B cell (primary cell): ENCODE measurements at regions not wholly inside any gene's neighbourhood (a gene's known extent, or its start where the extent isn't known, plus 50 kb on each side); places are given as distances from the start of the nearest gene placed in this dataset.

Experiments used
- ATAC-seq: fragments of 200-7000 bp; cut with Tn5 transposase; one replicate; pipeline ENCODE4 v1.10.0; 2021; ENCODE audit warnings: low read depth, mild to moderate bottlenecking, moderate number of reproducible peaks, moderate library complexity
- CTCF ChIA-PET: fragments of 350-600 bp; sonication (Branson Sonifier 250); formaldehyde crosslinking; loops from one replicate; lab custom pipeline; 2021; ENCODE audit warnings: antibody characterized with exemption, inconsistent platforms; lab: Charles Lee
- POLR2A ChIA-PET: fragments of 350-600 bp; sonication (Branson Sonifier 250); formaldehyde crosslinking; loops from one replicate; lab custom pipeline; 2021; ENCODE audit warnings: antibody characterized with exemption; lab: Charles Lee
- DNase-seq: peaks from one replicate; pipeline ENCODE4 v3.0.0; 2013
- H2AFZ ChIP-seq: 2 replicates; pipeline ENCODE4 v1.6.1; 2012; ENCODE audit warnings: mild to moderate bottlenecking, low read depth, low read length; ENCODE audit not compliant: insufficient read depth, poor library complexity, severe bottlenecking
- H3K27ac ChIP-seq, 2 donors: 1 replicate in 1 of 2; 2 replicates in 1 of 2; pipeline ENCODE4 v1.5.1; 2012 to 2013; ENCODE audit warnings: low read length in 2 of 2, mild to moderate bottlenecking in 2 of 2, moderate library complexity in 1 of 2
- H3K27me3 ChIP-seq, 4 experiments: fragments of 200-600 bp in 1 of 4; sonication (generic) in 1 of 4; replicated peaks in 1 of 4; 1 replicate in 2 of 4; 2 replicates in 2 of 4; pipeline versions ENCODE4 v1.6.1 to v1.7.0; 2013 to 2016; ENCODE audit warnings: low read length in 3 of 4, mild to moderate bottlenecking in 2 of 4, mixed read lengths in 1 of 4, moderate library complexity in 1 of 4; ENCODE audit not compliant: insufficient read depth in 4 of 4, control insufficient read depth in 3 of 4; ENCODE audit errors: control extremely low read depth in 1 of 4
- H3K36me3 ChIP-seq, 2 experiments: replicated peaks in 1 of 2; 1 replicate in 1 of 2; 2 replicates in 1 of 2; pipeline versions ENCODE4 v1.6.1 to v1.7.1; 2013; ENCODE audit warnings: low read length in 1 of 2; ENCODE audit not compliant: insufficient read depth in 2 of 2, control insufficient read depth in 1 of 2; ENCODE audit errors: control extremely low read depth in 1 of 2, extremely low read depth in 1 of 2
- H3K4me1 ChIP-seq, 2 donors: fragments of 200-600 bp in 1 of 2; sonication (generic) in 1 of 2; 1 replicate in 1 of 2; 2 replicates in 1 of 2; pipeline versions ENCODE4 v1.5.1 to v1.6.1; 2013 to 2017; ENCODE audit warnings: low read length in 2 of 2; ENCODE audit not compliant: control insufficient read depth in 2 of 2, insufficient read depth in 2 of 2
- H3K4me2 ChIP-seq: replicated peaks from 2 replicates; pipeline ENCODE3; 2012; ENCODE audit warnings: mild to moderate bottlenecking, low read depth, low read length; ENCODE audit not compliant: poor library complexity, severe bottlenecking
- H3K4me3 ChIP-seq, 5 experiments: fragments of 200-600 bp in 1 of 5; sonication (generic) in 1 of 5; 1 replicate in 3 of 5; 2 replicates in 2 of 5; pipeline versions ENCODE4 v1.5.1 to v1.7.0; 2011 to 2016; ENCODE audit warnings: low read length in 4 of 5, mild to moderate bottlenecking in 4 of 5, low read depth in 2 of 5, control low read depth in 1 of 5, moderate library complexity in 1 of 5; ENCODE audit not compliant: insufficient read depth in 1 of 5; ENCODE audit errors: control extremely low read depth in 1 of 5, extremely low read depth in 1 of 5
- H3K79me2 ChIP-seq: fragments of 200-600 bp; sonication (generic); one replicate; pipeline ENCODE4 v1.6.0; 2016; ENCODE audit warnings: low read length; ENCODE audit not compliant: control insufficient read depth, insufficient read depth
- H3K9ac ChIP-seq: fragments of 200-600 bp; sonication (generic); 2 replicates; pipeline ENCODE4 v1.6.1; 2017; ENCODE audit warnings: mild to moderate bottlenecking, low read length, moderate library complexity
- H3K9me3 ChIP-seq, 3 donors: one replicate each; pipeline versions ENCODE4 v1.6.1 to v1.7.1; 2013; ENCODE audit warnings: low read length in 2 of 3; ENCODE audit not compliant: control insufficient read depth in 2 of 3, insufficient read depth in 1 of 3; ENCODE audit errors: control extremely low read depth in 1 of 3
- H4K20me1 ChIP-seq: 2 replicates; pipeline ENCODE4 v1.6.0; 2012; ENCODE audit warnings: mild to moderate bottlenecking, low read length; ENCODE audit not compliant: insufficient read depth, control insufficient read depth, poor library complexity, severe bottlenecking
- H3K27ac Mint-ChIP-seq: one replicate; pipeline ENCODE4 v1.8.0; 2021; ENCODE audit warnings: mixed read lengths
- H3K27me3 Mint-ChIP-seq: one replicate; pipeline ENCODE4 v1.8.0; 2021; ENCODE audit warnings: mixed read lengths
- H3K4me1 Mint-ChIP-seq: one replicate; pipeline ENCODE4 v1.8.0; 2021; ENCODE audit warnings: mixed read lengths
- H3K4me3 Mint-ChIP-seq: one replicate; pipeline ENCODE4 v1.8.0; 2021; ENCODE audit warnings: mixed read lengths
- H3K9me3 Mint-ChIP-seq: one replicate; pipeline ENCODE4 v1.8.0; 2022; ENCODE audit warnings: mixed read lengths; ENCODE audit not compliant: insufficient read depth
- EZH2 ChIP-seq: IDR thresholded peaks from 2 replicates; pipeline ENCODE4 v1.6.1; 2012; ENCODE audit warnings: borderline replicate concordance, low read depth, mild to moderate bottlenecking, moderate library complexity, low read length; ENCODE audit not compliant: insufficient read depth, poor library complexity, severe bottlenecking
- WGBS: methylation state at CpG from one replicate; pipeline ENCODE4 v1.1.5; 2013; ENCODE audit warnings: missing lambda C conversion rate; ENCODE audit not compliant: insufficient coverage; 5-methylcytosine and 5-hydroxymethylcytosine counted together
- intact Hi-C: fragments of 100-400 bp; cut with micrococcal nuclease; formaldehyde crosslinking; loops from one replicate; pipeline ENCODE4 v1.10.0; 2022
- TF ChIP-seq, protein P1 (sequence below): fragments of 200-600 bp; IDR thresholded peaks from one replicate; pipeline ENCODE4 v1.8.0; 2022; ENCODE audit warnings: antibody characterized with exemption, mild to moderate bottlenecking

DNA sequence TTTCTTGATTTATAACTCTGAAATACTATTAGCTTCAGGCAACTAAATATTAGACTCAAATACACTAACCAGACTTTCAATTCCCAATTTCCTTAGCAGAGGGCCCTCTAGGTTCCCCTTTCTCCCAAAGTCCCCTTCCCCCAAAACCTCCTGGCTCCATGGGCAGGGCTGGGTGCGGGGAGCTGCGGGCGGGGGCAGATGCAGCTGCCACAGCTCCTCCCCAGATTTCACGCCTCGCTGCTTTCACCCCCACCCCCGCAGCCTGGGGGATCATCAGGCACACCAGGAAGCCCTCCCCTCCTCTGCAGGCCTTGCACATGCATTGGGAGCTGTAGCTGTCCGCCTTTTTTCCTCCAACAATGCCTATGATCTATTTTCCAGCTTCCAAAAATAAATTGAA is 82.8 kb upstream of the SPATA31C2 start:
- Histone ChIP-seq H3K4me2 (no peak overlapping the region), H3K9me3 (peaks cover 0 to 5% (median 0%) of the 10 kb centered on the region in 3 donors), H3K27ac (no peak overlapping the region), H3K4me3 (no peak overlapping the region), H3K27me3 (no peaks in the 10 kb centered on the region), H3K79me2 (no peaks in the 10 kb centered on the region), H3K4me1 (no peaks in the 10 kb centered on the region), H3K9ac (no peak overlapping the region), H4K20me1 (no peaks in the 10 kb centered on the region), H2AFZ (no peak overlapping the region), H3K36me3 (no peaks in the 10 kb centered on the region)
- TF ChIP-seq, protein P1, sequence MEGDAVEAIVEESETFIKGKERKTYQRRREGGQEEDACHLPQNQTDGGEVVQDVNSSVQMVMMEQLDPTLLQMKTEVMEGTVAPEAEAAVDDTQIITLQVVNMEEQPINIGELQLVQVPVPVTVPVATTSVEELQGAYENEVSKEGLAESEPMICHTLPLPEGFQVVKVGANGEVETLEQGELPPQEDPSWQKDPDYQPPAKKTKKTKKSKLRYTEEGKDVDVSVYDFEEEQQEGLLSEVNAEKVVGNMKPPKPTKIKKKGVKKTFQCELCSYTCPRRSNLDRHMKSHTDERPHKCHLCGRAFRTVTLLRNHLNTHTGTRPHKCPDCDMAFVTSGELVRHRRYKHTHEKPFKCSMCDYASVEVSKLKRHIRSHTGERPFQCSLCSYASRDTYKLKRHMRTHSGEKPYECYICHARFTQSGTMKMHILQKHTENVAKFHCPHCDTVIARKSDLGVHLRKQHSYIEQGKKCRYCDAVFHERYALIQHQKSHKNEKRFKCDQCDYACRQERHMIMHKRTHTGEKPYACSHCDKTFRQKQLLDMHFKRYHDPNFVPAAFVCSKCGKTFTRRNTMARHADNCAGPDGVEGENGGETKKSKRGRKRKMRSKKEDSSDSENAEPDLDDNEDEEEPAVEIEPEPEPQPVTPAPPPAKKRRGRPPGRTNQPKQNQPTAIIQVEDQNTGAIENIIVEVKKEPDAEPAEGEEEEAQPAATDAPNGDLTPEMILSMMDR, result no peak
- TF ChIP-seq EZH2, result no peak
- intact Hi-C loops, result no loop called here
- no peak overlapping the region for H3K4me3 Mint-ChIP-seq
- no peaks in the 10 kb centered on the region for H3K4me1 Mint-ChIP-seq
- ATAC-seq (no peak), DNase-seq (no peak)
- 74% methylated on average over 7 of the region's 7 CpGs for WGBS
- CTCF ChIA-PET, result no interaction called here
- H3K27me3 Mint-ChIP-seq, result peaks cover 8% of the 10 kb centered on the region
- POLR2A ChIA-PET, result no interaction called here
- no peak overlapping the region for H3K27ac Mint-ChIP-seq
- no peaks in the 10 kb centered on the region for H3K9me3 Mint-ChIP-seq

DNA sequence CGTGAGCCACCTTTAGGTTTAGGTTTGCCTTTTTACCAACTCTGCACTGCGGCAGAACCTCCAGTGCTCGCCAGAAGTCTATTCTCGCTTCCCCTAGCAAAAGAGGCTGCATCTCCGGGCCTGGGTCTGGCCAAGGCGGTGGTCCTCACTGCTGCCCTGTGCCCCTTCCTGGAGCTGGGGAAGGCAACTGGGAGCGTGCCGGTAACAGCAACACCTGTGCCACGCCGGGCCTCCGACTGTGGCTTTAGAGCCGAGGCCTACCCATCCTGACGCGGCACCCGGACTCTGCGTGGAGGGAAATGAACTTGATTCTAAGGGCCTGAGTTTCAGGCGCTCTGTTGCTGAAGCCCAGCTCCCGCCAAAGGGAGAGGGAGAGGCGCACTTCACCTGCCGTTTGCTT is 82.4 kb upstream of the SPATA31C2 start:
- 96% methylated on average over 17 of the region's 20 CpGs for WGBS
- Histone ChIP-seq H3K79me2 (no peaks in the 10 kb centered on the region), H3K4me3 (no peak overlapping the region), H3K27ac (no peak overlapping the region), H3K4me1 (no peaks in the 10 kb centered on the region), H3K9me3 (peaks cover 0 to 5% (median 0%) of the 10 kb centered on the region in 3 donors), H3K9ac (no peak overlapping the region), H2AFZ (no peak overlapping the region), H3K4me2 (no peak overlapping the region), H3K36me3 (no peaks in the 10 kb centered on the region), H4K20me1 (no peaks in the 10 kb centered on the region), H3K27me3 (no peaks in the 10 kb centered on the region)
- Mint-ChIP-seq H3K27me3 (peaks cover 8% of the 10 kb centered on the region), H3K27ac (no peak overlapping the region), H3K9me3 (no peaks in the 10 kb centered on the region), H3K4me1 (no peaks in the 10 kb centered on the region), H3K4me3 (no peak overlapping the region)
- no peak for ATAC-seq
- no peak for DNase-seq
- ChIA-PET POLR2A (no interaction called here), CTCF (no interaction called here)
- intact Hi-C loops, result no loop called here
- TF ChIP-seq, protein P1, result no peak
